HAP-1 (cell line): ENCODE measurements at regions not wholly inside any gene's neighbourhood (a gene's known extent, or its start where the extent isn't known, plus 50 kb on each side); places are given as distances from the start of the nearest gene placed in this dataset.

ENCODE experiments used
- DNase-seq, 2 experiments: peaks; one replicate each; pipeline ENCODE4 v3.0.0-alpha.2; 2016 to 2020; ENCODE audit warnings: low spot score in 2 of 2
- H3K27me3 ChIP-seq: fragments of 250-450 bp; sonication (Bioruptor Pico); 2 replicates; pipeline ENCODE4 v1.5.1; 2020; ENCODE audit warnings: low read depth, mild to moderate bottlenecking, moderate library complexity
- H3K36me3 ChIP-seq: fragments of 250-450 bp; sonication (Bioruptor Pico); replicated peaks from 2 replicates; pipeline ENCODE4 v1.5.1; 2020; ENCODE audit warnings: mild to moderate bottlenecking
- H3K4me1 ChIP-seq: fragments of 250-450 bp; sonication (Bioruptor Pico); 2 replicates; pipeline ENCODE4 v1.5.1; 2020; ENCODE audit warnings: mild to moderate bottlenecking
- H3K4me3 ChIP-seq: fragments of 250-450 bp; sonication (Bioruptor Pico); 2 replicates; pipeline ENCODE4 v1.5.1; 2020; ENCODE audit warnings: mild to moderate bottlenecking, moderate library complexity
- H3K9me3 ChIP-seq: fragments of 250-450 bp; sonication (Bioruptor Pico); 2 replicates; pipeline ENCODE4 v1.5.1; 2020; ENCODE audit warnings: mild to moderate bottlenecking, moderate library complexity
- in situ Hi-C: fragments of 300-500 bp; cut with MboI; formaldehyde crosslinking; loops from 3 replicates; pipeline ENCODE4 v1.14.3; 2020; ENCODE audit warnings: low sequenced_read_pairs, inconsistent platforms, mixed read lengths

GRCh38 chr9:107628444-107628843 lies 138.9 kb upstream of the KLF4 start:
- H3K36me3 ChIP-seq = no peaks in the 10 kb centered on the region
- no peaks in the 10 kb centered on the region for H3K9me3 ChIP-seq
- no peak overlapping the region for H3K4me3 ChIP-seq
- no peak for DNase-seq
- in situ Hi-C loops = no loop called here
- H3K27me3 ChIP-seq = no peaks in the 10 kb centered on the region
- no peaks in the 10 kb centered on the region for H3K4me1 ChIP-seq

GRCh38 chr9:107627781-107628180 lies 138.2 kb upstream of the KLF4 start:
- in situ Hi-C loops = no loop called here
- H3K27me3 ChIP-seq = no peaks in the 10 kb centered on the region

DNA sequence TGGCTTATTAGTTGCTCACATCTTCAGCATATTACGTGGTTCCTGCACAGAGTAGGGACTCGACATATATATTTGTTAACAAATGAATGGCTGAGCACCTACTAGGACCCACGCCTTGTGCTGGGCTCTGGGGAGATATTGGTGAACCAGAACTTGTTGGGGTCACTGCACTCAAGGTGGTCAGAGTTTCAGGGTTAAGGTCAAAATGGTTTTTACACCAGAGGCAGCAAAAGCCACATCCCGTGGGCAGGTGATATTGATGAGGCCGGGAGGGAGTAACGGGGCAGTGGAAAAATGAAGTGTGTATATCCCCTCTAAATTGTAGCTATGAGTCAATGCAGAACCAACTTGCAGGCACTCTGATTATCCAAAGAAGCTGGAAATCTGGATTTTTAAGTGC lies 136.5 kb upstream of the KLF4 start:
- Histone ChIP-seq H3K27me3 (no peaks in the 10 kb centered on the region), H3K4me3 (no peak overlapping the region), H3K9me3 (no peaks in the 10 kb centered on the region), H3K36me3 (no peaks in the 10 kb centered on the region), H3K4me1 (no peaks in the 10 kb centered on the region)
- in situ Hi-C loops = no loop called here
- DNase-seq = no peak

More at GRCh38 chr9:107627781-107628180, 138.2 kb upstream of the KLF4 start:
- Histone ChIP-seq H3K4me3 (no peak overlapping the region), H3K4me1 (no peaks in the 10 kb centered on the region), H3K36me3 (no peaks in the 10 kb centered on the region), H3K9me3 (no peaks in the 10 kb centered on the region)
- DNase-seq = no peak

DNA sequence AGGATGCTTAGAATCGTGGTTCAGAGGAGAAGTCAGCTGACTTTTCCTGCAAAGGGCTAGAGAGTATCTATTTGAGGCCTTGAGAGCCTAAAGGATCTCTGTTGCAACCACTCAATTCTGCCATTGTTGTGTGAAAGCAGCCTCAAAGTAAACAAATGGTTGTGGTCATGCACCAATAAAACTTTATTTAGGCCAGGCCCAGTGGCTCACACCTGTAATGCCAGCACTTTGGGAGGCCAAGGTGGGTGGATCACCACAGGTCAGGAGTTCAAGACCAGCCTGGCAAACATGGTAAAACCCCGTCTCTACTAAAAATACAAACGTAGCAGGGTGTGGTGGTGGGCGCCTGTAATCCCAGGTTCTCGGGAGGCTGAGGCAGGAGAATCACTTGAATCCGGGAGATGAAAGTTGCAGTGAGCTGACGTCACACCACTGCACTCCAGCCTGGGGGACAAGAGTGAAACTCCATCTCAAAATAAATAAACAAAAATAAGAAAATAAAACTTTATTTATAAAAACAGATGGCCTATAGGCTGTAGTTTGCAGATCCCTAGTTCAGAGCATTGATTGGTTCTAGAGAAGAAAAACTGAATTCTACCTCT lies 135.9 kb upstream of the KLF4 start:
- Histone ChIP-seq H3K9me3 (no peaks in the 10 kb centered on the region), H3K4me3 (no peak overlapping the region), H3K4me1 (no peaks in the 10 kb centered on the region), H3K27me3 (no peaks in the 10 kb centered on the region), H3K36me3 (no peaks in the 10 kb centered on the region)
- in situ Hi-C loops = no loop called here
- no peak for DNase-seq

GRCh38 chr9:107624234-107624948 lies 134.8 kb upstream of the KLF4 start:
- in situ Hi-C loops = no loop called here
- no peak for DNase-seq

GRCh38 chr9:107621436-107621835 lies 131.9 kb upstream of the KLF4 start:
- Histone ChIP-seq H3K4me3 (no peak overlapping the region), H3K9me3 (no peaks in the 10 kb centered on the region), H3K27me3 (no peaks in the 10 kb centered on the region), H3K4me1 (no peaks in the 10 kb centered on the region), H3K36me3 (no peaks in the 10 kb centered on the region)
- in situ Hi-C loops = no loop called here
- DNase-seq = no peak

More at GRCh38 chr9:107624234-107624948, 134.8 kb upstream of the KLF4 start:
- no peaks in the 10 kb centered on the region for H3K27me3 ChIP-seq
- no peaks in the 10 kb centered on the region for H3K4me1 ChIP-seq
- no peak overlapping the region for H3K4me3 ChIP-seq
- no peaks in the 10 kb centered on the region for H3K9me3 ChIP-seq
- H3K36me3 ChIP-seq = no peaks in the 10 kb centered on the region

- H3K4me3 ChIP-seq = no peak overlapping the region
- no peaks in the 10 kb centered on the region for H3K4me1 ChIP-seq
- no peaks in the 10 kb centered on the region for H3K36me3 ChIP-seq
- H3K27me3 ChIP-seq = no peaks in the 10 kb centered on the region
- no peak for DNase-seq
- in situ Hi-C loops = no loop called here
- H3K9me3 ChIP-seq = no peaks in the 10 kb centered on the region
Measured at GRCh38 chr9:107620801-107621200, 131.2 kb upstream of the KLF4 start.

DNA sequence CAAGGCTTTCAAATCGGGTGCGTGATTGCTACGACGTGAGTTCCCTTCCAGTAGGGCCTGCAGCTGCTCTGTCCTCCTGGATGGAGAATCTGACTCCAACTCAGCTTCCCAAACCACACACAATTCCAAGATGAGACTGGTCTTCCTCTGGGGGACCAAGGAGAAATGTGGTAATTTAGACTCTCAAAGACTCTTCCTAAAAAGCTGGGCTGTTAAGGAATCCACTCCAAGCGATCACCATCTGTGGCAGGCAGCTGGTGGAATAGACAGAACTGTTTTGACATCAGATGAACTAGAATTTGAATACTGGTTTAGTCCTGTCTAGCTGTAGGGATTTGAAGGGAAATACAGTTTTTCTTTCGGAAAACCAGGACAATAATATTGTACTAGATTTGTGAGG lies 130.7 kb upstream of the KLF4 start:
- Histone ChIP-seq H3K9me3 (no peaks in the 10 kb centered on the region), H3K36me3 (no peaks in the 10 kb centered on the region), H3K4me3 (no peak overlapping the region), H3K27me3 (no peaks in the 10 kb centered on the region), H3K4me1 (no peaks in the 10 kb centered on the region)
- in situ Hi-C loops = no loop called here
- no peak for DNase-seq

- no peaks in the 10 kb centered on the region for H3K27me3 ChIP-seq
- no peaks in the 10 kb centered on the region for H3K9me3 ChIP-seq
- in situ Hi-C loops = no loop called here
- H3K4me3 ChIP-seq = no peak overlapping the region
- no peaks in the 10 kb centered on the region for H3K4me1 ChIP-seq
- DNase-seq = no peak
- H3K36me3 ChIP-seq = no peaks in the 10 kb centered on the region
Measured at GRCh38 chr9:107615321-107615720, 125.8 kb upstream of the KLF4 start.

DNA sequence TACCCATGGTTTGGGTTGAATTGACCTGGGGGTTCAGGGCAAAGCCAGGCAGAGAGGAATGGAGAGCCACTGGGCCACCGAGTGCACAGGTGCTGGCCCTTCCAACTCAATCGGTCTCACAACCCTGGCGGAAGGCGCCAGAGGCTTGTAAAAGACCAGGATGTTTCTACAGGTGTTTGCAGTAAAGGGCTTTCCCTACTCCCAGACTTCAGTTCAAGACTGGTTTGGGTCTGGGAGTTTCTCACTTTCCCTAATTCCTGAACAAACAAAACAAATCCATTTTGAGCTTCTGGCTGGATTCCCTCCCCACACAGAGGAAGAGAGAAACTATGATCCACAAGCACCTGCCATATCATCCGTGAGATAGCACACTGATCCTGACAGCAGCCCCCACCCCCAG lies 125.2 kb upstream of the KLF4 start:
- H3K9me3 ChIP-seq = no peaks in the 10 kb centered on the region
- no peaks in the 10 kb centered on the region for H3K27me3 ChIP-seq
- DNase-seq = no peak
- H3K4me1 ChIP-seq = no peaks in the 10 kb centered on the region
- in situ Hi-C loops = no loop called here
- H3K36me3 ChIP-seq = no peaks in the 10 kb centered on the region
- H3K4me3 ChIP-seq = no peak overlapping the region

- no peak for DNase-seq
- Histone ChIP-seq H3K4me3 (no peak overlapping the region), H3K27me3 (no peaks in the 10 kb centered on the region), H3K36me3 (no peaks in the 10 kb centered on the region), H3K9me3 (no peaks in the 10 kb centered on the region), H3K4me1 (no peaks in the 10 kb centered on the region)
- in situ Hi-C loops = no loop called here
Measured at GRCh38 chr9:107613321-107613720, 123.8 kb upstream of the KLF4 start.

- DNase-seq = no peak
- in situ Hi-C loops = no loop called here
- H3K27me3 ChIP-seq = no peaks in the 10 kb centered on the region
- H3K4me1 ChIP-seq = no peaks in the 10 kb centered on the region
- no peaks in the 10 kb centered on the region for H3K36me3 ChIP-seq
- no peak overlapping the region for H3K4me3 ChIP-seq
- H3K9me3 ChIP-seq = no peaks in the 10 kb centered on the region
Measured at GRCh38 chr9:107612136-107612535, 122.6 kb upstream of the KLF4 start.

DNA sequence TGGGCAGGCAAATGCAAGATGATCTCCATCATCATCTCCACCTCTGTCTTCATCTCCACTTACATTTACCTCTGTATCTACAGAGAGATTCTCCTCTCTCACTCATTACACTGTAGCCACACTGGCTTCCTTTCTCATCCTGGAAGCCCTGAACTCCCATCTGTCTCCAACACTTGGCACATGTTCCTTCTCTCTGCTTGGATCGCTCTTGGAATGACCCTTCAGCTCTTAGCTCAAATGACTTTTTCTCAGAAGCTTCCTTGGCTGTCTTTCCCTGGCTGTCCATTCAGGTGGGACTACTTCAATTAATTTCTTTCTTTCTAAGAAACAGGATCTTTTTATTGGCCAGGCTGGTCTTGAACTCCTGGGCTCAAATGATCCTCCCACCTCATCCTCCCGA lies 120.0 kb upstream of the KLF4 start:
- Histone ChIP-seq H3K4me1 (no peaks in the 10 kb centered on the region), H3K9me3 (no peaks in the 10 kb centered on the region), H3K4me3 (no peak overlapping the region), H3K36me3 (no peaks in the 10 kb centered on the region), H3K27me3 (no peaks in the 10 kb centered on the region)
- DNase-seq = no peak
- in situ Hi-C loops = no loop called here

- H3K9me3 ChIP-seq = no peaks in the 10 kb centered on the region
- no peak for DNase-seq
- no peaks in the 10 kb centered on the region for H3K36me3 ChIP-seq
- H3K4me1 ChIP-seq = no peaks in the 10 kb centered on the region
- in situ Hi-C loops = no loop called here
- no peaks in the 10 kb centered on the region for H3K27me3 ChIP-seq
- no peak overlapping the region for H3K4me3 ChIP-seq
Measured at GRCh38 chr9:107606149-107606790, 116.7 kb upstream of the KLF4 start.
